ENCODE measurements at regions not wholly inside any gene's neighbourhood (a gene's known extent, or its start where the extent isn't known, plus 50 kb on each side); places are given as distances from the start of the nearest gene placed in this dataset.
"Not testable (repeated sequence)": the region's sequence is repeated elsewhere in the genome, so short reads cannot be mapped to it uniquely, and the experiment has no call there.

DNA sequence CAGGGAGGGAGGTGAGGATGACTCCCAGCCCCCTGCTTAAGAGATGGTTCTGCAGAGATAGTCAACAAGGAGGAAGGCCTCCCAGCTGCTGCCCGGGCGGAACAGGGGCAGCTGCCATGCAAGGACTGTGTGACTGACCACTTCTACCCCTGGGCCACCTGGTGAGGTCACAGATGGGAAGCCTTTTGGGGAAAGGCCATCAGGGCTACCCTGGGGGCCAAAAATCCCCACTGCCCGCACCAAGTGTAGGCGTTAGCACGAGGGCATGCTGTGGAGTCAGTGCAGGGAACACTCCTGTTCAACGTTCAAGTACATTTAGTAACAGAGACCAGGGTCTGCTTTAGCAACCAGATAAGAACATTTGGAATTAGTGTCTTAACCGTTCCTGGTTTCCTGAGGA, 372.9 kb downstream of the BRD1 start:
- H3K27me3 Mint-ChIP-seq = peaks cover 12% of the 10 kb centered on the region
- no peak overlapping the region for H3K4me3 Mint-ChIP-seq
- ChIA-PET CTCF (no interaction called here), POLR2A (no interaction called here)
- no peaks in the 10 kb centered on the region for H3K4me1 Mint-ChIP-seq
- no peaks in the 10 kb centered on the region for H3K36me3 Mint-ChIP-seq (ENCODE audit: low read depth)
- no peak overlapping the region for H3K27ac Mint-ChIP-seq
- H3K9me3 Mint-ChIP-seq = no peaks in the 10 kb centered on the region
- no peak for DNase-seq

DNA sequence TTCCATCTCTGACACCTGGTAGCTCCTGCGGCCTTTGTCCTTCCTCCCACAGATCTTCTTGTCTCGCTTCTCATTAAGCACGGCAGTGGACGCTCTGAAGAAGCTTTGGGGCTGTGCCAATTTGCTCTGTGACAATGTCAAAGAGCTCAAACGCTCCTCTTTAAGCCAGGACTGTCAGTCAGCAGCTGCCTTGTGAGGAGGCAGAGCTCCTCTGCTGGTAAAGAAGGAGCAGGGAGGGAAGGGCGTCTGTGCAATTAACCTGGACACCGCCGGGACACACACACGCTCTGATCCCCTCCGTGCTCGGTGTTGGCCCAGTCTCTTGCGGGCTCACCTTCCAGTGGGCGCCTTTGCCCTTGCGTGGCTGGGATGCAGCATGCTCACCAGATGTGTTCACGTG, 373.9 kb downstream of the BRD1 start:
- no peaks in the 10 kb centered on the region for H3K4me1 Mint-ChIP-seq
- no peaks in the 10 kb centered on the region for H3K36me3 Mint-ChIP-seq (ENCODE audit: low read depth)
- POLR2A ChIA-PET = no interaction called here
- no peak for DNase-seq
- H3K27ac Mint-ChIP-seq = no peak overlapping the region
- CTCF ChIA-PET = no interaction called here
- H3K9me3 Mint-ChIP-seq = no peaks in the 10 kb centered on the region
- H3K4me3 Mint-ChIP-seq = no peak overlapping the region
- peaks cover 17% of the 10 kb centered on the region for H3K27me3 Mint-ChIP-seq

- H3K27ac Mint-ChIP-seq; POLR2A ChIA-PET; H3K4me1 Mint-ChIP-seq; H3K36me3 Mint-ChIP-seq (ENCODE audit: low read depth); DNase-seq; H3K9me3 Mint-ChIP-seq; H3K4me3 Mint-ChIP-seq; CTCF ChIA-PET: not testable (repeated sequence)
- peaks cover 17% of the 10 kb centered on the region for H3K27me3 Mint-ChIP-seq
These were observed 374.7 kb downstream of the BRD1 start for GRCh38 chr22:49453019-49453418.

GRCh38 chr22:49452362-49452946, 375.2 kb downstream of the BRD1 start:
- Mint-ChIP-seq H3K27me3 (peaks cover 17% of the 10 kb centered on the region), H3K4me1 (no peaks in the 10 kb centered on the region), H3K36me3 (ENCODE audit: low read depth) (no peaks in the 10 kb centered on the region), H3K27ac (no peak overlapping the region), H3K9me3 (no peaks in the 10 kb centered on the region), H3K4me3 (no peak overlapping the region)
- POLR2A ChIA-PET = no interaction called here
- CTCF ChIA-PET = no interaction called here
- no peak for DNase-seq

DNA sequence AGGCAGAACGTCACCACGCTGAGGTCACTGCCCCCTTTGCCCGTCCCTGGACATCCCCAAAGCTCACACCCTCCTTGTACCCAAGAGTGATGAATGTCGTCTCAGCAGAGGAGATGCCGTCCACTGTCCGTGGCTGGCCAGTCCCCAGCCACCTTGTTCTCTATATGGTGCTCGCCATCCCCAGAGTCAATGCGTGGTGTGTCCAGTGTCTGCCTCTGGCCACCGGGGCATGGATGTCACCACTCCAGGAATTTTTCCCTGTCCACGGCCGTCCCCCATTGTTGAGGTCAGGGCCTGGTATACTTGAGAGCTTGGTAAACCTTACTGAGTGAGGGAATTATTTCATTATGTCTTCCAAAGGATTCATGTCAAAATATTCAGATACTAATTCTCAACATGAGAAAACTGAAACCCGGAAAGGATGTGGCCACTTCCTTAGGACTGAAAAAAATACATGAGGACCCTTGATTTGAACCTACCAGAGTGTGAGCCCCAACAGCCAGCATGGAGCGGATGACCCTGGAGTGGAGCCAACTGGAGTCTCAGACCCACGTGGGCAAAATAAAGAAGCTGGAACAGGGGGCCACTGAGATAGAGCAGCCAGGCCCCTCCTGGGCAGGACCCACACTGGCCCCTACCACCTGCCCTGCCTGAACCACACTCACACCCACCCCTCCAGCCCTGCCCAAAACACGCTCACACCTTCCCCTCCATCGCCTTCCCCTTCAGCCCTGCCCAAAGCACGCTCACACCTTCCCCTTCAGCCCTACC, 376.4 kb downstream of the BRD1 start:
- H3K4me1 Mint-ChIP-seq = no peaks in the 10 kb centered on the region
- no peaks in the 10 kb centered on the region for H3K9me3 Mint-ChIP-seq
- H3K27me3 Mint-ChIP-seq = peaks cover 17% of the 10 kb centered on the region
- DNase-seq = no peak
- ChIA-PET POLR2A (no interaction called here), CTCF (no interaction called here)
- no peaks in the 10 kb centered on the region for H3K36me3 Mint-ChIP-seq (ENCODE audit: low read depth)
- H3K4me3 Mint-ChIP-seq = no peak overlapping the region
- H3K27ac Mint-ChIP-seq = no peak overlapping the region

- POLR2A ChIA-PET = no interaction called here
- Mint-ChIP-seq H3K9me3 (no peaks in the 10 kb centered on the region), H3K27ac (no peak overlapping the region), H3K4me3 (no peak overlapping the region), H3K36me3 (ENCODE audit: low read depth) (no peaks in the 10 kb centered on the region), H3K4me1 (no peaks in the 10 kb centered on the region), H3K27me3 (peaks cover 17% of the 10 kb centered on the region)
- DNase-seq = no peak
- CTCF ChIA-PET = no interaction called here
These were observed 377.2 kb downstream of the BRD1 start for GRCh38 chr22:49450498-49450897.

GRCh38 chr22:49449811-49450446, 377.7 kb downstream of the BRD1 start:
- peaks cover 17% of the 10 kb centered on the region for H3K27me3 Mint-ChIP-seq
- H3K4me1 Mint-ChIP-seq = no peaks in the 10 kb centered on the region
- no peaks in the 10 kb centered on the region for H3K9me3 Mint-ChIP-seq
- no peaks in the 10 kb centered on the region for H3K36me3 Mint-ChIP-seq (ENCODE audit: low read depth)
- no peak for DNase-seq
- POLR2A ChIA-PET = no interaction called here
- CTCF ChIA-PET = no interaction called here
- H3K27ac Mint-ChIP-seq = no peak overlapping the region
- H3K4me3 Mint-ChIP-seq = no peak overlapping the region

DNA sequence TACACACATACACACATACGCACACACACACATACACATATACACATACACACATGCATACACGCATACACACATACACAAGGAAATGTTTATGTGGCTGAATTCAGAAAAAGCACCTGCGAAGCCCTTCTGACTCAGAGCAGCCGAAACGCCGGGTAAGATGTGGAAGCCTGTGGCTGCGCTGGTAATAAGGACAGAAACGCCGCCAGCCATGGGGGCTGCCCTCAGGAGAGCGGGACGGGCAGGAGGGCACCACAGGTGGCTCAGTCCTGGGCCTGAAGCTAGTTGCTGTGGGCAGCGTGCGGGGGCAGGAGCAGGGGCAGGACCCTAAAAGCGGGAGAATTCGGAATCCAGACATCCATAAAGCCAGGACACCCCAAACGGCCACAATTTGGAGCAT, 378.3 kb downstream of the BRD1 start:
- peaks cover 17% of the 10 kb centered on the region for H3K27me3 Mint-ChIP-seq
- no peaks in the 10 kb centered on the region for H3K36me3 Mint-ChIP-seq (ENCODE audit: low read depth)
- CTCF ChIA-PET = no interaction called here
- POLR2A ChIA-PET = no interaction called here
- H3K4me1 Mint-ChIP-seq = no peaks in the 10 kb centered on the region
- H3K9me3 Mint-ChIP-seq = no peaks in the 10 kb centered on the region
- H3K27ac Mint-ChIP-seq = no peak overlapping the region
- H3K4me3 Mint-ChIP-seq = no peak overlapping the region
- no peak for DNase-seq

- no peaks in the 10 kb centered on the region for H3K9me3 Mint-ChIP-seq
- peaks cover 17% of the 10 kb centered on the region for H3K27me3 Mint-ChIP-seq
- H3K4me3 Mint-ChIP-seq = no peak overlapping the region
- POLR2A ChIA-PET = no interaction called here
- no peak for DNase-seq
- CTCF ChIA-PET = no interaction called here
- no peaks in the 10 kb centered on the region for H3K36me3 Mint-ChIP-seq (ENCODE audit: low read depth)
- H3K4me1 Mint-ChIP-seq = no peaks in the 10 kb centered on the region
- H3K27ac Mint-ChIP-seq = no peak overlapping the region
These were observed 379.1 kb downstream of the BRD1 start for GRCh38 chr22:49448526-49448925.

GRCh38 chr22:49447837-49448236, 379.8 kb downstream of the BRD1 start:
- Mint-ChIP-seq H3K4me1 (no peaks in the 10 kb centered on the region), H3K36me3 (ENCODE audit: low read depth) (no peaks in the 10 kb centered on the region), H3K4me3 (no peak overlapping the region), H3K27ac (no peak overlapping the region), H3K9me3 (no peaks in the 10 kb centered on the region), H3K27me3 (peaks cover 17% of the 10 kb centered on the region)
- CTCF ChIA-PET = no interaction called here
- POLR2A ChIA-PET = no interaction called here
- no peak for DNase-seq

DNA sequence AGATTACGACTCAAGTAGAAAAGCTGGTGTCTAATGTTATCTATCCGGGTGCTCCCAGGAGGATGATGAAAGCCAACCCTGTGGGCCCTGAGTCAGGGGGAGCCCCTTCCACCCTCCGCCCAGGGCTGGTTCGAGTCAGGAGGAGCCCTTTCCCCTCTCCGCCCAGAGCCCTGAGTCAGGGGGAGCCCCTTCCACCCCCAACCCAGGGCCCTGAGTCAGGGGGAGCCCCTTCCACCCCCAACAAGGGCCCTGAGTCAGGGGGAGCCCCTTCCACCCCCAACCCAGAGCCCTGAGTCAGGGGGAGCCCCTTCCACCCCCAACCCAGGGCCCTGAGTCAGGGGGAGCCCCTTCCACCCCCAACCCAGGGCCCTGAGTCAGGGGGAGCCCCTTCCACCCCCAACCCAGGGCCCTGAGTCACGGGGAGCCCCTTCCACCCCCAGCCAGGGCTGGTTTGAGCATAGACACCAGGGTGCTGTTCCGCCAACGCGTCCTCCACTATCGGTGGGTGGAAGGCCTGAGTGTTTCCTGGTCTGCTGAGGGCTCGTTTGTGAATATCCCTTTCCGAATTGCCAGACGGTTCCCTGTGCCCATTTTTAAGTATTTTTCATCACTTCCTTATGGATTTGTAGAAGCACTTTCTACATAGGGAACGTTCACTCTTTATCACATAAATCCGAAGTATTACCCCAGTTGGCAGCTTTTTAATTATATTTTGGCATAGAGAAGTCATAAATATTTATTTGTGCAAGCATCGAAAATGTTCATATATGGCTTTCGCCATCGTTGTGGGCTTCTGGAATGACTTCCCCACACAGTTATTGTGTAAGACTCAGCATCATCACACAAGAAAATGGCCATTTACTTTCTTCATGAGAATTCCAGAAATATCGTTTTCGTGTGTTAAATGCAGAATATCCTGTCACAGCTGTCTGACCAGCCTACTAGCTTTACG, 380.6 kb downstream of the BRD1 start:
- peaks cover 17% of the 10 kb centered on the region for H3K27me3 Mint-ChIP-seq
- no peak overlapping the region for H3K27ac Mint-ChIP-seq
- POLR2A ChIA-PET = no interaction called here
- no peaks in the 10 kb centered on the region for H3K9me3 Mint-ChIP-seq
- CTCF ChIA-PET = no interaction called here
- no peaks in the 10 kb centered on the region for H3K4me1 Mint-ChIP-seq
- H3K4me3 Mint-ChIP-seq = no peak overlapping the region
- H3K36me3 Mint-ChIP-seq (ENCODE audit: low read depth) = no peaks in the 10 kb centered on the region
- DNase-seq = no peak

GRCh38 chr22:49446145-49446758, 381.4 kb downstream of the BRD1 start:
- Mint-ChIP-seq H3K4me3 (no peak overlapping the region), H3K27ac (no peak overlapping the region), H3K36me3 (ENCODE audit: low read depth) (no peaks in the 10 kb centered on the region), H3K4me1 (no peaks in the 10 kb centered on the region), H3K27me3 (peaks cover 17% of the 10 kb centered on the region), H3K9me3 (no peaks in the 10 kb centered on the region)
- ChIA-PET POLR2A (no interaction called here), CTCF (no interaction called here)
- no peak for DNase-seq

DNA sequence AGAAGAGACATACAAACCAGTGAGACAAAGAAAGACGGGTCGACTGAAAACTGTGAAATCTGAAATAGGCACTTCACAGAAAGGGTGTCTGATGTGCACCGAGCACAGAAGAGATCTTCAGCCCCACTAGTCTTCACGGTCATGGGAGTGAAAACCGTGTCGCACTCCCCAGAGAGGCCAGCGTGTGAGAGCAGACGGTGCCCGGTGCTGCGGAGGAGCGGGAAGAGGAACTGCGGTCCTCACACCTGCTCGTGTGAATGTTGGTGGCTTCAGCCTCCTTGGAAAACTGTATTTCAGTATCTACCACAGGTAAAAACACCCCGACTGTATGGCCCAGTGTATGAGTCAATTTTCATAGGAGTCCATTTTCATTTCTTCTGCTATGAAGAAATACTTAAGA, 382.9 kb downstream of the BRD1 start:
- ChIA-PET POLR2A (no interaction called here), CTCF (no interaction called here)
- Mint-ChIP-seq H3K27ac (no peak overlapping the region), H3K9me3 (no peaks in the 10 kb centered on the region), H3K27me3 (peaks cover 5% of the 10 kb centered on the region), H3K4me3 (no peak overlapping the region), H3K4me1 (no peaks in the 10 kb centered on the region), H3K36me3 (ENCODE audit: low read depth) (peaks cover 2% of the 10 kb centered on the region)
- no peak for DNase-seq

All from activated CD4-positive, alpha-beta T cell treated with anti-CD3 and anti-CD28 coated beads, Interleukin-2, amount 10 ng/mL, durations not matched to agents 7 days and 5 days (primary cell).